Iris pigment epithelial cell (primary cell): ENCODE measurements at regions not wholly inside any gene's neighbourhood (a gene's known extent, or its start where the extent isn't known, plus 50 kb on each side); places are given as distances from the start of the nearest gene placed in this dataset.
A peak's percentile ranks its signal among the peaks of the same experiment; 100 is the strongest.

Experiments
- DNase-seq: peaks from one replicate; pipeline ENCODE4 v3.0.0-alpha.2; 2011; ENCODE audit warnings: low read depth

GRCh38 chr5:71865665-71866320 is 146.7 kb downstream of the CARTPT start:
- no peak for DNase-seq

- no peak for DNase-seq
Measured at GRCh38 chr5:71872311-71872864, 153.3 kb downstream of the CARTPT start.

- DNase-seq = no peak
Measured at GRCh38 chr5:71873191-71873591, 154.1 kb downstream of the CARTPT start.

GRCh38 chr5:71874521-71874920 is 155.4 kb downstream of the CARTPT start:
- no peak for DNase-seq

- no peak for DNase-seq
Measured at GRCh38 chr5:71877511-71877910, 158.4 kb downstream of the CARTPT start.

GRCh38 chr5:71880536-71880935 is 161.5 kb downstream of the CARTPT start:
- DNase-seq = no peak

GRCh38 chr5:71882826-71883741 is 164.0 kb downstream of the CARTPT start:
- no peak for DNase-seq

- no peak for DNase-seq
Measured at GRCh38 chr5:71883742-71884103, 164.6 kb downstream of the CARTPT start.

GRCh38 chr5:71884926-71885325 is 165.9 kb downstream of the CARTPT start:
- DNase-seq = no peak

- no peak for DNase-seq
Measured at GRCh38 chr5:71886406-71886805, 167.3 kb downstream of the CARTPT start.

GRCh38 chr5:71887680-71888079 is 168.6 kb downstream of the CARTPT start:
- peak; percentile 95 for DNase-seq

GRCh38 chr5:71891406-71891805 is 172.3 kb downstream of the CARTPT start:
- no peak for DNase-seq

GRCh38 chr5:71891856-71892255 is 172.8 kb downstream of the CARTPT start:
- peak; percentile 62 for DNase-seq

GRCh38 chr5:71892641-71893365 is 173.7 kb downstream of the CARTPT start:
- DNase-seq = no peak

GRCh38 chr5:71893451-71893850 is 174.4 kb downstream of the CARTPT start:
- peak; percentile 48 for DNase-seq

- no peak for DNase-seq
Measured at GRCh38 chr5:71894091-71894490, 175.0 kb downstream of the CARTPT start.

- DNase-seq = no peak
Measured at GRCh38 chr5:71895546-71895945, 176.5 kb downstream of the CARTPT start.

GRCh38 chr5:71899865-71900342 is 180.8 kb downstream of the CARTPT start:
- peak; percentile 44 for DNase-seq

GRCh38 chr5:71903808-71904207 is 184.7 kb downstream of the CARTPT start:
- no peak for DNase-seq

- no peak for DNase-seq
Measured at GRCh38 chr5:71904852-71905251, 185.8 kb downstream of the CARTPT start.

- DNase-seq = no peak
Measured at GRCh38 chr5:71905834-71906711, 187.0 kb downstream of the CARTPT start.
